ENCODE measurements at regions not wholly inside any gene's neighbourhood (a gene's known extent, or its start where the extent isn't known, plus 50 kb on each side); places are given as distances from the start of the nearest gene placed in this dataset.
A peak's percentile ranks its signal among the peaks of the same experiment; 100 is the strongest.

GRCh38 chr9:81244631-81245030 lies 444.7 kb downstream of the TLE1 start:
- DNase-seq: no peak

- DNase-seq: no peak
Observed at GRCh38 chr9:81242866-81243265, 446.5 kb downstream of the TLE1 start.

- DNase-seq: no peak
Observed at GRCh38 chr9:81239388-81239787, 450.0 kb downstream of the TLE1 start.

- DNase-seq: no peak
Observed at GRCh38 chr9:81237565-81238231, 451.6 kb downstream of the TLE1 start.

- no peak for DNase-seq
Observed at GRCh38 chr9:81234924-81235610, 454.3 kb downstream of the TLE1 start.

- DNase-seq: no peak
Observed at GRCh38 chr9:81231011-81231410, 458.3 kb downstream of the TLE1 start.

- DNase-seq: no peak
Observed at GRCh38 chr9:81227507-81228245, 461.7 kb downstream of the TLE1 start.

- DNase-seq: no peak
Observed at GRCh38 chr9:81225596-81225995, 463.8 kb downstream of the TLE1 start.

GRCh38 chr9:81224166-81225081 lies 464.9 kb downstream of the TLE1 start:
- DNase-seq: no peak

- no peak for DNase-seq
Observed at GRCh38 chr9:81214975-81215374, 474.4 kb downstream of the TLE1 start.

GRCh38 chr9:81213456-81213855 lies 475.9 kb downstream of the TLE1 start:
- DNase-seq: no peak

- DNase-seq: no peak
Observed at GRCh38 chr9:81211741-81212140, 477.6 kb downstream of the TLE1 start.

- DNase-seq: no peak
Observed at GRCh38 chr9:81207651-81208050, 481.7 kb downstream of the TLE1 start.

GRCh38 chr9:81202292-81202691 lies 487.1 kb downstream of the TLE1 start:
- no peak for DNase-seq

- no peak for DNase-seq
Observed at GRCh38 chr9:81195206-81195605, 494.1 kb downstream of the TLE1 start.

- peak; percentile 14 for DNase-seq
Observed at GRCh38 chr9:81193362-81194339, 495.7 kb downstream of the TLE1 start.

GRCh38 chr9:81191222-81191621 lies 498.1 kb downstream of the TLE1 start:
- no peak for DNase-seq

GRCh38 chr9:81190659-81191058 lies 498.7 kb downstream of the TLE1 start:
- no peak for DNase-seq

GRCh38 chr9:81183761-81184160 lies 505.6 kb downstream of the TLE1 start:
- no peak for DNase-seq

GRCh38 chr9:81182431-81182830 lies 506.9 kb downstream of the TLE1 start:
- DNase-seq: no peak

- no peak for DNase-seq
Observed at GRCh38 chr9:81174023-81174422, 515.3 kb downstream of the TLE1 start.

- no peak for DNase-seq
Observed at GRCh38 chr9:81171689-81172088, 517.7 kb downstream of the TLE1 start.

Measured in DMS153 (cell line).